GM18520 (cell line): ENCODE measurements at regions not wholly inside any gene's neighbourhood (a gene's known extent, or its start where the extent isn't known, plus 50 kb on each side); places are given as distances from the start of the nearest gene placed in this dataset.
"Not testable (repeated sequence)": the region's sequence is repeated elsewhere in the genome, so short reads cannot be mapped to it uniquely, and the experiment has no call there.

Experiments
- ATAC-seq: cut with Tn5 transposase; IDR thresholded peaks from one replicate; pipeline ENCODE4 v1.9.1; 2021; ENCODE audit not compliant: unreplicated experiment

DNA sequence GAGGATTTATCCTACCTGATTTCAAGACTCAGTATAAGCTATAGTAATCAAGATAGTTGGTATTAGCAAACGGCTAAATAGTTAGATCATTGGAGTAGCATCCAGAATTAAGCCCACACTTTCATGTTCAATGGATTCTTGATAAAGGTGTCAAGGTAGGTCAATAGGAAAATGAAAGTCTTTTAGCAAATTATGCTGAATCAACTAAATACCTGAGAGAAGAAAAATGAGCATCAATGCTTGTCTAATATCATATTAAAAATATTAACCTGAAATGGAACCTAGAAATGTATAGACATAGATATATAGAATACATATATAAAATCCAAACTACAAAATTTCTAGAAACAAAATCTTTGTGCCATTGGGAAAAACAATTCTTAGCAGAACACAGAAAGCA, 685.6 kb downstream of the DTWD2 start:
- no peak for ATAC-seq

DNA sequence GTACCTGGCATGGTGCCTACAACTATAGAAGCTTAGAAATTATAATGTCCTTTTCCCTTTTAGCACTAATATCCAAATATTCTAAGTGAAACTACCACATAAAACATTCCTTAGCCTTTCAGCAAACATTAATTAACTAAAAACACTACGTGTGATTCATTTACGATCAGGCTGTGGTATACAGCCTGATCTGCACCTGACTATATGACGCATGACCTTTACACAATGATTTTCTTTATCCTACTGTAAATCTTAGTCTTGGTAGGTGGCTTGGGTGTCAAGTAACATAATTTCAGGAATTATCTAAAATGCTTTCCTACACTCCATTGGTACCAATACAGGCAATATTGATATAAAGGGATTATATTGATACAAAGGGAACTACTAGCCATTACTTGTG, 686.7 kb downstream of the DTWD2 start:
- no peak for ATAC-seq

DNA sequence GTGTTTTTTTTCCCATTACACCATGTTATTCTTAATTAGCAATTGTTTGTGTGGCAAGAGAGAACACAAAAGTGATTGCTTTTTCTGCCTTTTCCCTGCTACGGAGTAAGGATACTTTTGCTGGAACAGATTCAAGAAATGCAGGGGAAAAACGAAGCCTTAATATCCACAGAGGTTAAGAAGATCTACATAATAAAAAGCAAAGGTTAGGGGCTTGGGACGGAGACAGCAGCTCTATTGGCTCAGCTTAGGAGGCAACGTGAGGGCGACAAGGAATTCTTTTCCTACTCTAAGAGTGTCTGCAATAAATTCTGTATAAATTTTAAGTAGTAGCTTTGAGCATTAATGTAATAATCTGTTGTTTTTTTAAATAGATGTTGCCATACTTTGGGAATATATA, 693.3 kb downstream of the DTWD2 start:
- ATAC-seq: no peak

DNA sequence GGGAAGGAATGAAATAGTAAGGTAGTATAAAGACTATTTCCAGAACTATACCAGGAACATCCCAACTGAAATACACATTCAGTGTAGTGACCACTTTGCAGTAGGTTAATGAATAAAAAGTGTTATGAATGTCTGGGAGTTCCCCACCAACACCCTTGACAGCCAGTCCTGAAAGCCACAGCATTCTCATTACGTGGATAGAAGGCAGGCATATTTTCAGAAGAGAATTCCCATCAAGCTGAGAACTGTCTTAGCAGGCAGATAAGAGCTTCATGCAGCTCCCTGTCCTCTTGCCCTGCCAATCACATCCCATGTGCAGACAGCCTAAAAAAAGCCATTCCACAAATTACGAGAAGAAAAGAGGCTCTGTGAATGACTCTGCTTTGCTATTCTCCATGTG, 695.0 kb downstream of the DTWD2 start:
- ATAC-seq: no peak

- ATAC-seq: no peak
Observed at GRCh38 chr5:118290204-118290603, 698.1 kb downstream of the DTWD2 start.

DNA sequence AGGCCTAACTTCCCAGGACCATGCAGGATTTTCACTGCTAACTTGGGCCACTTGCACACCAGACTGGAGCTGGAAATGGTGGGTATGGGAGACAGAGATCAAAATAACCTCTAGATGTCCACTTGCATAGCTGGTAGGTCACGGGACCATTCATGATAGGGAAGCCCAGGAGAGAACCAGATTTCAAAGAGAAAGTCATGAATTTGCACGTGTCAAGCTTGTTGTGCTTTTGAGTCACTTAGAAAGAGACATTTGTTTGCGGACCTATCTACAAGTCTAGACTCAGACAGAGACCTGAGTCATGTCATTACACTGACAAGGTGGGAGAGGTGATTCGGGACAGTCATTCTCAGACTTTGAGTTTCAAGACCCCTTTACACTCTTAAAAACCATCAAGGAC, 704.1 kb downstream of the DTWD2 start:
- ATAC-seq: not testable (repeated sequence)

GRCh38 chr5:118282480-118283038, 705.8 kb downstream of the DTWD2 start:
- ATAC-seq: not testable (repeated sequence)

DNA sequence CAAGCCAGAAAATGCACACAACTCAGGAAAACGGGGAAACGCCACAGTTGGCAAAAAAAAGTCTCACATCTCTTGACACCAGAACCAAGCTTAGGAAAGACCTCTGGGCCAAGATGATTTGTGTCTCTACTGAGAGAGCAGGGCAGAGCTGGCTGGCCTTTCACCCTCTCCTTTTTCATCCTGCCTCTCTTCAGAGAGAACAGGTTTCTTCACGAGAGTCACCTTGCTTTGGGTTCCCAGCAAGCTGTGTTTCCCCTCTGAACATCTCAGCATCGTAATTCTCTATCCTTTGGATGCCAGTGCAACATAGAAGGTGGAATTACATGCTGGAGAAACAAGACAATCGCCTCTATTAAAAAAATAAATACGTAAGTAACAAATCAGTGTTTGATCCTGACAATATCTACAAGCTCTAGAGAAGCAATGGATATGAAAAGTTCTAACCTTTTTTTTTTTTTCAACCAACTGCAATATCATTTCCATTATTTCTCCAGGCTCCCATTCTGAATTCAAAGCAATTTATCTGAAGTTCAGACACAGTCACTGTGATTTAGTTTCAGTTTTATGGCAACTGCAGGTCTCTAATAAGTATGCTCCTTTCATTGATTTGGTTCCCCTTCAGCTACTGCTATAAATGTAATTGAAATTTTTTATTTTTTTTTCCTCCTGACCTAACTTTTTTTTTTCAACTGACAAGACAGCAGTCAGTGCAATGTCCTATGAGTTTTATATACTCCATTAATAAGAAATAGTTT, 708.6 kb downstream of the DTWD2 start:
- ATAC-seq: no peak

DNA sequence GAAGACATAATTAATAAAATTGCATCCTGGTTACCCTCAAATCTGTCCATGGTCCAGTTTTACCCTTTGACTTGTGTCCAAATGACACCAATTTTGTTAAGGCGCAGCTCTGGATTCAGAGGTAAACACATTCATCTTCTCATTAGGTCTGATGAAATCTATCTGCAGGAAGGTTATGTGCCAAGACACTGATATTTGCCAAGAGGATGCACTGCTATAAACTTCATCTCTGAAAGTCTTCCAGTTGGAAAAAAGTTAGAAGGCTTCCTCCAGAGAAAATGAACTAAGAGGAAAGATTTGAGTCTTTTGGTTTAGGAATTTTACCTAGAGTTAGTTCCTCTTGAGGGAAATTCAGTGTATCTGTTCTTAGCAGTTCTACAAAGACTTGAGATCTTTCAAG, 717.8 kb downstream of the DTWD2 start:
- ATAC-seq: no peak

DNA sequence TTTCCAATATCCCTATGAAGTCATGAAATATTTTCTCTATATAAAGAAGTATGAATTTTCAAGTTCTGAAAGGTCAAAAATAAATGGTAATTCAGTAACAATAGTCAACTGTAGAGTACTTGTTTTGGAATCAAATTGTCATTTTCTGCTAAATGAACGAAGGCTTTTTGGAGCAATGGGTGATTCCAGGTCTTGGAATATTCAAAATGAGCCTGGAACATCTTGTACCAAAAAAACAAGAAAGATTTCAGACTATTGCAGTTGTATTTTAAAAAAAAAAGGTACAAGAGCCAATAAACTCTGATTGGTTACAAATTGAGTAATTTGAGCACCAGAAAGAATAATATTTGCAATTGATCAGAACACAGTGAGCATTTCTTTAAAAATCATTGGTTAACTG, 730.1 kb downstream of the DTWD2 start:
- ATAC-seq: no peak

GRCh38 chr5:118257066-118257465, 731.3 kb downstream of the DTWD2 start:
- ATAC-seq: no peak

DNA sequence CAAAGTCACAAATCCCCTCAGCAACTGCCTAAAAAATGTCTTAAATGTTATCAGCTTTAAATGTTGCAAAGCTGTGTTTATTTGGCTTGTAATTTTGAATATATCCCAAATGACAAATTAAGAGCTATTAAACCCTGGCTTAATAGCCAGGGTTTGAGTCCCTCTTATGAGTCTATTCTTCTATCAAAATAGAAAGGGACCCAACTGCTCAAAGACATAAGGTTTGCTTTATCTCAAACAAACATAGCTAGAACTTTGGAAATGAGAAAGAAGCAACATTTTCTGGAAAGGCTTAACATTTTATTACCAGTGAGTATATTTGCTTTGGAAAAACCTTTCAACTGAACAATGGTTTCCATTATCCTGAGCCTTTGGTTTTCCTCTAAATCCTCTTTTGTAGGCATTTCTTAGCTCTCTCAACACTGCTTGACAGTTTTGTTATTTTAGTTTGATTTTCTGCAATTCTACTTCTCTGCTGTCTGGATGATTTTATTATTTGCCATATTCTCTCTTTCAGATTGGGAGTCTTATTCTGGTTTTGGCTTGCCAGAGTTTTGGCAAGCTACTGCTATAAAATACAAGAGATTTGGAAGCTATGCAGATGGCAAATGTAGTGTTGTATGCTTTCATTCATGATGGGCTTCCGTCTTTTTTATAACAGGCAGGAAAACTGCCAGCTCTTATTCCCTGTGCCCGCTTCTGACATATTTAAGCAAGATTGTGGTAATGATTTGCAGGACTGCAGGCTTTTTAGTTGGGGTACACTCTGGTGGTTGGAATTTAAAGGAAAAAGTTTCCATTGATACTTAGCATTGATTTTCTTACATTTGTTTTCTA, 734.9 kb downstream of the DTWD2 start:
- no peak for ATAC-seq

DNA sequence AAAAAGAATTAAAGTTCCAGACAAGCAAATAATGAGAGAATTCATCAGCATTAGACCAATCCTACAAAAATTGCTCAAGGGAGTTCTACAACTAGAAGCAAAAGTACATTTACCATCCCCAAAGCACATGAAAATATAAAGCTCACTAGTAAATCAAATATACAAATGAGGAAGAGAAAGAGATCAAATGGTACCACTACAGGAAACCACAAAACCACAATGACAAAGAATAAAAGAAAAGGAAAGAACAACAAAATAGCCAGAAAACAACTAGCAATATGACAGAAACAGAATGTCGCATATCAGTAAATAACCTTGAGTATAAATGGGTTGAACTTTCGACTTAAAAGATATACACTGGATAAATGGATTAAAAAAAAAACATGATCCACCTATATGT, 739.0 kb downstream of the DTWD2 start:
- ATAC-seq: no peak

- no peak for ATAC-seq
Observed at GRCh38 chr5:118247458-118247857, 740.9 kb downstream of the DTWD2 start.

DNA sequence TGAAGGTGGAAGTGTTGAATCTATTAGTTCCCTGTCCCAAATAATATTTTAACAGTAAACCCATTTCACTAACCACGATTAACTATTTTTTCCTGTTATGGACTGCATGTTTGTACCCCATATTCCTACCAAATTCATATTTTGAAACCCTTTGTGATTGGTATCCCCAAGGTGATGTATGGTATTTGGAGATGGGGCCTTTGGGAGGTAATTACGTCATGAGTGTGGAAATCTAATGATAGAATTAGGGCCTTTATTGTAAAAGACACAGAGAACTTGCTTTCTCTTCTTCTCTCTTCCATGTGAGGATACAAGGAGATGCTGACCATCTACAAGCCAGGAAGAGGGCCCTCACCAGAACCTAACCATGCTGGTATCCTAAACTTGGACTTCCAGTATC, 744.7 kb downstream of the DTWD2 start:
- ATAC-seq: no peak

DNA sequence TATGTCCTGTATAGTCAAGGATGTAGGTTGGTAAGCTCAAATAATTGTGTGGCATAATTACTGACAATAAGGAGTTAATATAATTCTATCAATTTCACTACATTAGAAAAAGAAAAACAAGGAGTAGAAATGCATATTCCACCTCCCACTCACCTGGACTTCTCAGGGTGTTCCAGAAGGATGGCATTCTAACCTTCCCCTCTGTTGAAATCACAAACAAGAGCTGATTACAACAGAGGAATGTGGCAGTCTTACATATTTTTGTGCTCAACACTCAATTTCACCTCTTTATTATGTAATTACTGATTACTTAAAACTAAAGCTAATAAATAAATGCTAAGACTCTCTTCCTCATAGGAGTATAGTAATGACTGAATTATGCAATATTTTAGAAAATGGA, 745.3 kb downstream of the DTWD2 start:
- no peak for ATAC-seq

DNA sequence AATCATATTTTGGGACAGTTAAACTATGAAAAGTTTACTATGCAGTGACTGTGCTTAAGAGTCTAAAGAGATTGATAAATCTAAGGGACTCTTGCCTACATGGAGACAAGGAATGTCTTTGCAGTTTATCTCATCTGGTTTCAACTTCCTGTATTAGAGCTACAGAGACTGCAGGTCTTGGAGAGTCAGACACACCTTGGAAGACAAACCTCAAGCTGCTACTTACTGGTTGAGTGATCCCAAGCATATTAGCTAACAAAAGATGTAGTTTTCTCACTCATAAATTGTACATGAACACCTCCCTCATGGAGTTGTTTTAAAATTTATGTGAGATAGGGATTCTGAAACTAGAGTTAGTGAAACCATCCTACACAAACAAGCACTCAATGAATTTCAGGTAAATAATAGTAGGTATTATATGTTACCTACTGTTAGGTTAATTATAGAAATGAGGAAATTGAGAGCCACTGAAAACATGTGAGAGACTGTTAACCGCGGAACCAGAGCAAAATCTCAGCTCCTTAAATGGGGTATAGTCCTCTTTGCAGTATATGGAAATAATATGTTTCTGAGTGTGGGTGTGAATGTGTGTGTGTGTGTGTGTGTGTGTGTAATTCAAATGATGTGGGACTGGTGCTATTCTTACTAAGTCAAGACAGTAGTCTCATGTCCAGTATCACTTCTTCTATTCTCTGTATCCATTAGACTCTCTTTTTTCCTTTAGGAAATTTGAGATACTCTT, 752.1 kb downstream of the DTWD2 start:
- peak; percentile 38 for ATAC-seq

- no peak for ATAC-seq
Observed at GRCh38 chr5:118233606-118234005, 754.7 kb downstream of the DTWD2 start.

- ATAC-seq: no peak
Observed at GRCh38 chr5:118228489-118228888, 759.9 kb downstream of the DTWD2 start.

DNA sequence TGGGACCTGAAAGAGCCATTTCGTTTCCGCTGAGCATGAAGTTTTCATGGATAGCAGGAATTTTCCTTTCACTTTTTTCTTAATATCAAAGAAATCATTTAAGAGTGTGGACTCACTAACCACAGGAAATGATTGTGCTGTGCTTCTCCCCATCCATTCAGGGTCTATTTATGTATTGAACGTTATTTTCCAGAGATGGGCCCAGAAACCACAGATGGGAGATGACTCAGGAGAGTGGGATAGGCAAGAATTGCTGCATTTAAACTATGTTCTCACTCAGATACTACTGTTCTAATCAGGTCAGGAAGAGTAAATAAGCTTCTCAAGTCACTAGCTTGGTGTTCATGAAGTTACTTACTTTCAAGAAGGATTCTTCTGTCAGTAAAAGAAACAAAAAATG, 763.8 kb downstream of the DTWD2 start:
- no peak for ATAC-seq

DNA sequence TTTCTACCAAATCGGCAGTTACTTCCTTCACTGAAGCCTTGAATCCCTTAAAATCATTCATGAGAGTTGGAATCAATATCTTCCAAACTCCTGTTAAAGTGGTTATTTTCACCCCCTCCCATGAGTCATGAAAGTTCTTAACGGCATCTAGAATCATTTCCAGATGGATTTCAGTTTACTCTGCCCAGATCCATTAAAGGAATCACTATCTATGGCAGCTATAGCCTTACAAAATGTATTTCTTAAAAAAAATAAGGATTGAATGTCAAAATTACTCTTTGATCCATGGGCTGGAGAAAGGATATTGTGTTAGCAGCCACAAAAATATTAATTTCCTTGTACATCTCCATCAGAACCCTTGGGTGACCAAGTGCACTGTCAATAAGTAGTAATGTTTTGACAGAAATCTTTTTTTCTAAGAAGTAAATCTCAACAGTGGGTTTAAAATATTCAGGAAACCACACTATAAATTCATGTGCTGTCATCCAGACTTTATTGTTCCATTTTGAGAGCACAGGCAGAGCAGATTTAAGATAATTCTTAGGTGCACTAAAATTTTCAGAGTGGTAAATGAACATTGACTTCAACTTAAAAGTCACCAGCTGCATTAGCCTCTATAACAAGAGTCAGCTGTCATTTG, 767.7 kb downstream of the DTWD2 start:
- ATAC-seq: no peak
